Gastrocnemius medialis (tissue), 4 donors: ENCODE measurements at regions not wholly inside any gene's neighbourhood (a gene's known extent, or its start where the extent isn't known, plus 50 kb on each side); places are given as distances from the start of the nearest gene placed in this dataset.

Experiments used
- POLR2A ChIP-seq, 2 donors: fragments of 450-650 bp; IDR thresholded peaks; one replicate each; pipeline ENCODE4 v1.6.1; 2017; ENCODE audit warnings: antibody characterized with exemption in 2 of 2, mild to moderate bottlenecking in 2 of 2, moderate library complexity in 2 of 2
- TF ChIP-seq, protein P1 (sequence below), 5 experiments: fragments of 450-650 bp in 3 of 5; fragments of 200-600 bp in 2 of 5; sonication (generic) in 2 of 5; IDR thresholded peaks in 4 of 5; conservative IDR thresholded peaks in 1 of 5; 1 replicate in 4 of 5; 2 replicates in 1 of 5; pipeline ENCODE4 v1.5.1; 2016 to 2019; ENCODE audit warnings: antibody characterized with exemption in 5 of 5, mild to moderate bottlenecking in 3 of 5, moderate library complexity in 3 of 5

DNA sequence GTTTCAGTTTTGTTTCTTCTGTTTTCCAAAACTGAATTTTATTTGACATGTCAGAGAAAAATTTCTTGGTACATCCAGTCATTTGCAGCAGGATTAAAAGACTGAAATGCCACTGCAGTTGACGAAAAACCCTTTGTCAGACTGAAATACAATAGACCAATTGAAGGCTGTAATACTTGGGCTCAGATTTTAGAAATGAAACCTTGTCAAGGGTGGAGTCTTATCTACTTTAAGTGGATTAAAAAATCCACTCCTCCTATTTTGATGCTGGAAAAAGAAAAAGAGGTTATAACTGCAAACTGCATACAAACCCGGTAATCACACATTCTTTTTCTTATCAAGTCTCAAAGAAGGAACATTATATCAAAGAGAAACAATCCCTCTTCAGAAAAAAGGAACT lies 80.2 kb upstream of the NEUROD1 start:
- TF ChIP-seq, protein P1, sequence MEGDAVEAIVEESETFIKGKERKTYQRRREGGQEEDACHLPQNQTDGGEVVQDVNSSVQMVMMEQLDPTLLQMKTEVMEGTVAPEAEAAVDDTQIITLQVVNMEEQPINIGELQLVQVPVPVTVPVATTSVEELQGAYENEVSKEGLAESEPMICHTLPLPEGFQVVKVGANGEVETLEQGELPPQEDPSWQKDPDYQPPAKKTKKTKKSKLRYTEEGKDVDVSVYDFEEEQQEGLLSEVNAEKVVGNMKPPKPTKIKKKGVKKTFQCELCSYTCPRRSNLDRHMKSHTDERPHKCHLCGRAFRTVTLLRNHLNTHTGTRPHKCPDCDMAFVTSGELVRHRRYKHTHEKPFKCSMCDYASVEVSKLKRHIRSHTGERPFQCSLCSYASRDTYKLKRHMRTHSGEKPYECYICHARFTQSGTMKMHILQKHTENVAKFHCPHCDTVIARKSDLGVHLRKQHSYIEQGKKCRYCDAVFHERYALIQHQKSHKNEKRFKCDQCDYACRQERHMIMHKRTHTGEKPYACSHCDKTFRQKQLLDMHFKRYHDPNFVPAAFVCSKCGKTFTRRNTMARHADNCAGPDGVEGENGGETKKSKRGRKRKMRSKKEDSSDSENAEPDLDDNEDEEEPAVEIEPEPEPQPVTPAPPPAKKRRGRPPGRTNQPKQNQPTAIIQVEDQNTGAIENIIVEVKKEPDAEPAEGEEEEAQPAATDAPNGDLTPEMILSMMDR (IDR thresholded peaks at IDR 0.05 in 4 of 5, conservative IDR thresholded peaks at IDR 0.05 in 1 of 5), result no peak
- no peak for TF ChIP-seq POLR2A (IDR thresholded peaks at IDR 0.05)
